GM21576 (cell line): ENCODE measurements at regions not wholly inside any gene's neighbourhood (a gene's known extent, or its start where the extent isn't known, plus 50 kb on each side); places are given as distances from the start of the nearest gene placed in this dataset.

Experiments
- ATAC-seq: cut with Tn5 transposase; IDR thresholded peaks from one replicate; pipeline ENCODE4 v1.9.1; 2021; ENCODE audit warnings: mild to moderate bottlenecking, moderate library complexity; ENCODE audit not compliant: unreplicated experiment

- ATAC-seq, result no peak
These were observed 480.3 kb downstream of the DSC3 start for GRCh38 chr18:30562231-30562630.

GRCh38 chr18:30556112-30556511 lies 486.4 kb downstream of the DSC3 start:
- ATAC-seq, result no peak

- no peak for ATAC-seq
These were observed 497.1 kb downstream of the DSC3 start for GRCh38 chr18:30545393-30545792.

- ATAC-seq, result no peak
These were observed 498.4 kb downstream of the DSC3 start for GRCh38 chr18:30544141-30544540.

- ATAC-seq, result no peak
These were observed 508.8 kb downstream of the DSC3 start for GRCh38 chr18:30533716-30534115.

- no peak for ATAC-seq
These were observed 514.6 kb downstream of the DSC3 start for GRCh38 chr18:30527917-30528316.

GRCh38 chr18:30527226-30527625 lies 515.3 kb downstream of the DSC3 start:
- no peak for ATAC-seq

GRCh38 chr18:30522288-30522929 lies 520.1 kb downstream of the DSC3 start:
- no peak for ATAC-seq

- ATAC-seq, result no peak
These were observed 528.5 kb downstream of the DSC3 start for GRCh38 chr18:30514059-30514458.

GRCh38 chr18:30512872-30513271 lies 529.7 kb downstream of the DSC3 start:
- ATAC-seq, result no peak

- ATAC-seq, result no peak
These were observed 531.7 kb downstream of the DSC3 start for GRCh38 chr18:30510882-30511281.

- no peak for ATAC-seq
These were observed 540.9 kb downstream of the DSC3 start for GRCh38 chr18:30501594-30501993.

GRCh38 chr18:30500240-30500945 lies 542.1 kb downstream of the DSC3 start:
- ATAC-seq, result no peak

GRCh38 chr18:30499721-30500120 lies 542.8 kb downstream of the DSC3 start:
- ATAC-seq, result no peak

GRCh38 chr18:30492552-30493129 lies 549.9 kb downstream of the DSC3 start:
- ATAC-seq, result no peak

- ATAC-seq, result no peak
These were observed 550.6 kb downstream of the DSC3 start for GRCh38 chr18:30491815-30492551.

- ATAC-seq, result no peak
These were observed 552.5 kb downstream of the DSC3 start for GRCh38 chr18:30489890-30490643.

GRCh38 chr18:30487962-30488361 lies 554.6 kb downstream of the DSC3 start:
- no peak for ATAC-seq

- ATAC-seq, result no peak
These were observed 555.7 kb downstream of the DSC3 start for GRCh38 chr18:30486856-30487255.

- no peak for ATAC-seq
These were observed 557.5 kb downstream of the DSC3 start for GRCh38 chr18:30485078-30485477.

GRCh38 chr18:30481871-30482270 lies 560.7 kb downstream of the DSC3 start:
- ATAC-seq, result no peak
